Loucy (cell line): ENCODE measurements at regions not wholly inside any gene's neighbourhood (a gene's known extent, or its start where the extent isn't known, plus 50 kb on each side); places are given as distances from the start of the nearest gene placed in this dataset.

Experiments used
- H2AFZ ChIP-seq: fragments of 200-600 bp; sonication (generic); 2 replicates; pipeline ENCODE4 v1.6.0; 2016; ENCODE audit warnings: antibody characterized with exemption, mild to moderate bottlenecking, low read length, moderate library complexity
- H3F3A ChIP-seq: fragments of 200-600 bp; 2 replicates; pipeline ENCODE4 v1.6.0; 2016; ENCODE audit warnings: antibody characterized with exemption, low read depth, mild to moderate bottlenecking
- H3K27me3 ChIP-seq: fragments of 200-600 bp; sonication (generic); 2 replicates; pipeline ENCODE4 v1.6.1; 2014; ENCODE audit warnings: low read length, mild to moderate bottlenecking; ENCODE audit not compliant: insufficient read depth, poor library complexity, severe bottlenecking
- H3K36me3 ChIP-seq: fragments of 200-600 bp; sonication (generic); 2 replicates; pipeline ENCODE4 v1.6.1; 2016; ENCODE audit warnings: low read length; ENCODE audit not compliant: insufficient read depth
- H3K4me1 ChIP-seq: fragments of 200-600 bp; sonication (generic); 2 replicates; pipeline ENCODE4 v1.5.1; 2014; ENCODE audit warnings: low read length, mild to moderate bottlenecking; ENCODE audit not compliant: insufficient read depth, poor library complexity, severe bottlenecking
- H3K4me2 ChIP-seq: fragments of 200-600 bp; sonication (generic); 2 replicates; pipeline ENCODE4 v1.6.0; 2014; ENCODE audit warnings: antibody characterized with exemption, low read length, low read depth, mild to moderate bottlenecking; ENCODE audit not compliant: poor library complexity, severe bottlenecking
- H3K4me3 ChIP-seq: fragments of 200-600 bp; sonication (generic); 2 replicates; pipeline ENCODE4 v1.5.1; 2014; ENCODE audit warnings: low read length, mild to moderate bottlenecking, mixed read lengths; ENCODE audit not compliant: poor library complexity, severe bottlenecking
- H3K79me2 ChIP-seq: fragments of 200-600 bp; sonication (generic); 2 replicates; pipeline ENCODE4 v1.6.1; 2014; ENCODE audit warnings: low read length; ENCODE audit not compliant: insufficient read depth
- H3K9ac ChIP-seq: fragments of 200-600 bp; sonication (generic); 2 replicates; pipeline ENCODE4 v1.6.0; 2014; ENCODE audit warnings: mild to moderate bottlenecking, low read depth, low read length, moderate library complexity; ENCODE audit not compliant: poor library complexity, severe bottlenecking
- H3K9me2 ChIP-seq: fragments of 200-600 bp; sonication (generic); replicated peaks from 2 replicates; pipeline ENCODE4 v1.6.1; 2016; ENCODE audit warnings: low read depth, low read length, mixed read lengths
- H3K9me3 ChIP-seq: fragments of 200-600 bp; sonication (generic); 2 replicates; pipeline ENCODE4 v1.6.1; 2014; ENCODE audit warnings: mild to moderate bottlenecking, antibody characterized with exemption, low read length, low read depth; ENCODE audit not compliant: insufficient read depth
- H4K20me1 ChIP-seq: fragments of 200-600 bp; sonication (generic); 2 replicates; pipeline ENCODE4 v1.6.0; 2014; ENCODE audit warnings: antibody characterized with exemption, low read length, mild to moderate bottlenecking; ENCODE audit not compliant: insufficient read depth, poor library complexity, severe bottlenecking
- EZH2phosphoT487 ChIP-seq: fragments of 200-600 bp; IDR thresholded peaks from 2 replicates; pipeline ENCODE4 v1.6.1; 2018; ENCODE audit warnings: antibody characterized with exemption, mild to moderate bottlenecking, moderate library complexity, borderline replicate concordance
- TF ChIP-seq, protein P1 (sequence below): fragments of 200-600 bp; sonication (generic); conservative IDR thresholded peaks from 2 replicates; pipeline ENCODE4 v1.5.1; 2014; ENCODE audit warnings: mild to moderate bottlenecking, antibody characterized with exemption, low read length

DNA sequence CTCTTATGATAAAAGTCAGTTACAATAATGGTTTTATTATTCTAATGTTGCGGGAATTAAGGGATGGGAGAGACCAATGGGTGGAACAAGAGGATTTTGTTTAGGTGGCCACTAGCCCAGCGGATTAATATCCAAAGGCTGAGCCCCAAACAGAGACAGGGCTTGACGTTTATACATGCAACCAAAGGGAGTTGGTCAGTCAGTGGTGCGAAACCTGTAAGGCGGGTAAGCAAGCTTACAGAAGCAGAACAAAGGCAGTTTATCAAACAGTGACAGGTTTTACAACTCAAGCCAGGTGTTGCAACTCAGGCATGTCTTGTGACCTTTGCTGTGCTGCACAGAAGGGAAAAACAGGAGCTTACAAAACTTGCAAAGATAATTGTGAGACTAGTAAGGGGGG lies 622.9 kb upstream of the MBL2 start:
- Histone ChIP-seq H3K4me2 (no peak overlapping the region), H3K9ac (no peak overlapping the region), H3K9me2 (no peaks in the 10 kb centered on the region), H3K36me3 (no peaks in the 10 kb centered on the region), H3K4me1 (no peaks in the 10 kb centered on the region), H3K4me3 (no peak overlapping the region), H3K27me3 (no peaks in the 10 kb centered on the region), H2AFZ (no peak overlapping the region), H4K20me1 (no peaks in the 10 kb centered on the region), H3K79me2 (no peaks in the 10 kb centered on the region), H3K9me3 (peaks cover 4% of the 10 kb centered on the region; the same call in 1 of the 2 replicates), H3F3A (no peaks in the 10 kb centered on the region)
- no peak for TF ChIP-seq EZH2phosphoT487
- TF ChIP-seq, protein P1, sequence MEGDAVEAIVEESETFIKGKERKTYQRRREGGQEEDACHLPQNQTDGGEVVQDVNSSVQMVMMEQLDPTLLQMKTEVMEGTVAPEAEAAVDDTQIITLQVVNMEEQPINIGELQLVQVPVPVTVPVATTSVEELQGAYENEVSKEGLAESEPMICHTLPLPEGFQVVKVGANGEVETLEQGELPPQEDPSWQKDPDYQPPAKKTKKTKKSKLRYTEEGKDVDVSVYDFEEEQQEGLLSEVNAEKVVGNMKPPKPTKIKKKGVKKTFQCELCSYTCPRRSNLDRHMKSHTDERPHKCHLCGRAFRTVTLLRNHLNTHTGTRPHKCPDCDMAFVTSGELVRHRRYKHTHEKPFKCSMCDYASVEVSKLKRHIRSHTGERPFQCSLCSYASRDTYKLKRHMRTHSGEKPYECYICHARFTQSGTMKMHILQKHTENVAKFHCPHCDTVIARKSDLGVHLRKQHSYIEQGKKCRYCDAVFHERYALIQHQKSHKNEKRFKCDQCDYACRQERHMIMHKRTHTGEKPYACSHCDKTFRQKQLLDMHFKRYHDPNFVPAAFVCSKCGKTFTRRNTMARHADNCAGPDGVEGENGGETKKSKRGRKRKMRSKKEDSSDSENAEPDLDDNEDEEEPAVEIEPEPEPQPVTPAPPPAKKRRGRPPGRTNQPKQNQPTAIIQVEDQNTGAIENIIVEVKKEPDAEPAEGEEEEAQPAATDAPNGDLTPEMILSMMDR = no peak

DNA sequence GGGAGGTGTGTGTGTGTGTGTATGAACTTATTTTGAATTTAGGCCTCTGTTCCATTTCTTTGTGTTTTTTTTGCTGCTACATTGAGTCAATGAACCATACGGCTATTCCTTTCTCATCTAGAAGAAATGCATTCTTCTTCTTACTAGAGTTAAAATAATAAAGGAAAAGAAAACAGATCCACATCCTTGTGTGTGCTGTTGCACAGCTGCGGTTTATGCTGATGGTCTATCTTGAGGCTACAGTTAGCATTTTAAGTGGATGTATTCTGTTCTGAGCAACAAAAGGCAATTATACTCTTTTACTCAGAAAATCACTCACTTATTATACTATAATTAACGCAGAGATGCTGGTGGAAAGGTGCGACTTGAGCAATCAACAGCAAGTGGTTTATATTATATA lies 615.0 kb upstream of the MBL2 start:
- Histone ChIP-seq H3F3A (no peaks in the 10 kb centered on the region), H3K9me3 (no peaks in the 10 kb centered on the region), H3K4me3 (no peak overlapping the region), H4K20me1 (no peaks in the 10 kb centered on the region), H3K9ac (no peak overlapping the region), H3K4me2 (no peak overlapping the region), H3K36me3 (no peaks in the 10 kb centered on the region), H3K9me2 (no peaks in the 10 kb centered on the region), H3K79me2 (no peaks in the 10 kb centered on the region), H3K4me1 (no peaks in the 10 kb centered on the region), H3K27me3 (no peaks in the 10 kb centered on the region), H2AFZ (no peak overlapping the region)
- no peak for TF ChIP-seq EZH2phosphoT487
- TF ChIP-seq, protein P1 = no peak

DNA sequence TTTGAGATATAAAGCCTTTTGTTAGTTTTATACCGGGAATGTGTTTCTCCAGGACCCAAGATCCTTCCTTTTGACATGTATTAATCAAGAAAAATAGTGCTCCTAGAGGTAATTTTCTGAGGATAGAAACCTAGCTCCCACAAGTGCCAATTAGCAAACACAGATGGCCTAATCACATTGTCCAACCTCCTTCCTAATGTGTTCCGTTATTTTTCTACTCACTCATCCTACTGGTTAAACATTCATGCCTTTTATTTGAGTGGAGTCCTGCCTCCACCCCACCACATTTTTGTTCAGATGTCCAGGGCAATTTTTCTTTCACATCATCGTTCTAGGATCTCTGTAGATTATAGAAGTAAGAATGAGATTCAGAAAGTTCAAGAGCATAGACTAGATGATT lies 610.0 kb upstream of the MBL2 start:
- Histone ChIP-seq H3K9me3 (no peaks in the 10 kb centered on the region), H3K36me3 (no peaks in the 10 kb centered on the region), H3K4me2 (no peak overlapping the region), H2AFZ (no peak overlapping the region), H3K4me1 (no peaks in the 10 kb centered on the region), H3K9me2 (no peaks in the 10 kb centered on the region), H3K79me2 (no peaks in the 10 kb centered on the region), H3K4me3 (no peak overlapping the region), H4K20me1 (no peaks in the 10 kb centered on the region), H3F3A (no peaks in the 10 kb centered on the region), H3K9ac (no peak overlapping the region), H3K27me3 (no peaks in the 10 kb centered on the region)
- TF ChIP-seq, protein P1 = no peak
- no peak for TF ChIP-seq EZH2phosphoT487
